ENCODE measurements at regions not wholly inside any gene's neighbourhood (a gene's known extent, or its start where the extent isn't known, plus 50 kb on each side); places are given as distances from the start of the nearest gene placed in this dataset.

DNA sequence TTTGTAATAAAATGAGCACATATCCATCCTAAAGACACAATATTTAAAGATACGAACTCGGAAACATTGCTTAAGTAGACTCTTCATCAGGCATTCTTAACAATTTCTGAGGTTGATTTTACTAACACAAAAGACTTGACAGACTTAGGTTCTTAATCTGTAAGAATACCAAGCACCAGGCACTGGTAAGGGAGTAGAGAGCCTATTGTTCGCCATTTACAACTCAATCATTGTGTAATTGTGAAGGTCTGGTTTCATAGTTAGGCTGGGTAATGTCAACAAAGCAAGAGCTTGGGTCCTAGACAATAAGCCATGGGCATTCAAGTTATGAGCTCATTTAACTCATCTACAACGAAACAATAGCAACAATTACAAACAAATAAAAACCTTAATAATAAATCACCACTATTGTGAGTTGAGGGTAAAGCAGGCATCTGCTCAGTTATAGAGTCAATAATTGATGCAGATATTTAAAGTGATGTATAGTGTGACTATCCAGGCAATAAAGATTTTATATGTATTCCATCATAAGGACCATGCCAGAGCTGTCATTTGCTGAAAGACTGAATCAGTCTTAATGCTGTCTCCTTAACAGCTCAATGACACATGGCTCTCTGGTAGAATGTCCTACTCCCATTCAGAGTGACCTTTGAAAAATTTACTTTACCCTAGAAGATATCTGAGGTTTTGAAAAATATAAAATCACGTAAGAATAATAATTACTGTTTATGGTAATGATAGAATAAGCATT lies 664.0 kb upstream of the PCDH7 start:
- TF ChIP-seq, protein P1, sequence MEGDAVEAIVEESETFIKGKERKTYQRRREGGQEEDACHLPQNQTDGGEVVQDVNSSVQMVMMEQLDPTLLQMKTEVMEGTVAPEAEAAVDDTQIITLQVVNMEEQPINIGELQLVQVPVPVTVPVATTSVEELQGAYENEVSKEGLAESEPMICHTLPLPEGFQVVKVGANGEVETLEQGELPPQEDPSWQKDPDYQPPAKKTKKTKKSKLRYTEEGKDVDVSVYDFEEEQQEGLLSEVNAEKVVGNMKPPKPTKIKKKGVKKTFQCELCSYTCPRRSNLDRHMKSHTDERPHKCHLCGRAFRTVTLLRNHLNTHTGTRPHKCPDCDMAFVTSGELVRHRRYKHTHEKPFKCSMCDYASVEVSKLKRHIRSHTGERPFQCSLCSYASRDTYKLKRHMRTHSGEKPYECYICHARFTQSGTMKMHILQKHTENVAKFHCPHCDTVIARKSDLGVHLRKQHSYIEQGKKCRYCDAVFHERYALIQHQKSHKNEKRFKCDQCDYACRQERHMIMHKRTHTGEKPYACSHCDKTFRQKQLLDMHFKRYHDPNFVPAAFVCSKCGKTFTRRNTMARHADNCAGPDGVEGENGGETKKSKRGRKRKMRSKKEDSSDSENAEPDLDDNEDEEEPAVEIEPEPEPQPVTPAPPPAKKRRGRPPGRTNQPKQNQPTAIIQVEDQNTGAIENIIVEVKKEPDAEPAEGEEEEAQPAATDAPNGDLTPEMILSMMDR (IDR thresholded peaks at IDR 0.05 in 4 of 5, conservative IDR thresholded peaks at IDR 0.05 in 1 of 5), result no peak
- no peak for TF ChIP-seq POLR2A (IDR thresholded peaks at IDR 0.05)
